ENCODE measurements at regions not wholly inside any gene's neighbourhood (a gene's known extent, or its start where the extent isn't known, plus 50 kb on each side); places are given as distances from the start of the nearest gene placed in this dataset.
"Not testable (repeated sequence)": the region's sequence is repeated elsewhere in the genome, so short reads cannot be mapped to it uniquely, and the experiment has no call there.

GRCh38 chr5:39661026-39661779, 236.4 kb upstream of the DAB2 start:
- TF ChIP-seq CTCF (IDR thresholded peaks at IDR 0.05; ENCODE audit: insufficient read depth, low read length, missing control alignments), result no peak
- ChIA-PET POLR2A (no interaction called here), CTCF (interaction anchor here (0.6 kb wide), 1 partner anchor 1515 kb away, joined by 3 read pairs; no protein-coding TSS in a partner anchor)
- H3K4me3 ChIP-seq (ENCODE audit: low read depth, low read length), result no peak overlapping the region
- no peak for DNase-seq (ENCODE audit: low read depth, low spot score)

- DNase-seq (ENCODE audit: low read depth, low spot score), result no peak
- POLR2A ChIA-PET, result no interaction called here
- CTCF ChIA-PET, result no interaction called here
- no peak for TF ChIP-seq CTCF (IDR thresholded peaks at IDR 0.05; ENCODE audit: insufficient read depth, low read length, missing control alignments)
- no peak overlapping the region for H3K4me3 ChIP-seq (ENCODE audit: low read depth, low read length)
These were observed 235.2 kb upstream of the DAB2 start for GRCh38 chr5:39660020-39660419.

- CTCF ChIA-PET, result no interaction called here
- no peak for TF ChIP-seq CTCF (IDR thresholded peaks at IDR 0.05; ENCODE audit: insufficient read depth, low read length, missing control alignments)
- DNase-seq (ENCODE audit: low read depth, low spot score), result no peak
These were observed 234.1 kb upstream of the DAB2 start for GRCh38 chr5:39658866-39659265.

GRCh38 chr5:39657943-39658342, 233.2 kb upstream of the DAB2 start:
- no peak for DNase-seq (ENCODE audit: low read depth, low spot score)
- no peak for TF ChIP-seq CTCF (IDR thresholded peaks at IDR 0.05; ENCODE audit: insufficient read depth, low read length, missing control alignments)
- no peak overlapping the region for H3K4me3 ChIP-seq (ENCODE audit: low read depth, low read length)
- CTCF ChIA-PET, result no interaction called here
- POLR2A ChIA-PET, result no interaction called here

More at GRCh38 chr5:39658866-39659265, 234.1 kb upstream of the DAB2 start:
- POLR2A ChIA-PET, result no interaction called here
- H3K4me3 ChIP-seq (ENCODE audit: low read depth, low read length), result no peak overlapping the region

- CTCF ChIA-PET, result interaction anchor here (2.1 kb wide), 1 partner anchor 77 kb away, joined by 4 read pairs; no protein-coding TSS in a partner anchor
These were observed 231.8 kb upstream of the DAB2 start for GRCh38 chr5:39656600-39656999.

GRCh38 chr5:39654715-39655114, 229.9 kb upstream of the DAB2 start:
- POLR2A ChIA-PET, result no interaction called here
- TF ChIP-seq CTCF (IDR thresholded peaks at IDR 0.05; ENCODE audit: insufficient read depth, low read length, missing control alignments), result no peak
- no peak for DNase-seq (ENCODE audit: low read depth, low spot score)
- H3K4me3 ChIP-seq (ENCODE audit: low read depth, low read length), result no peak overlapping the region
- CTCF ChIA-PET, result no interaction called here

More at GRCh38 chr5:39656600-39656999, 231.8 kb upstream of the DAB2 start:
- DNase-seq (ENCODE audit: low read depth, low spot score), result no peak
- POLR2A ChIA-PET, result no interaction called here
- no peak for TF ChIP-seq CTCF (IDR thresholded peaks at IDR 0.05; ENCODE audit: insufficient read depth, low read length, missing control alignments)
- no peak overlapping the region for H3K4me3 ChIP-seq (ENCODE audit: low read depth, low read length)

GRCh38 chr5:39652481-39652880, 227.7 kb upstream of the DAB2 start:
- H3K4me3 ChIP-seq (ENCODE audit: low read depth, low read length); POLR2A ChIA-PET; DNase-seq (ENCODE audit: low read depth, low spot score); CTCF ChIA-PET: not testable (repeated sequence)
